ENCODE measurements at regions not wholly inside any gene's neighbourhood (a gene's known extent, or its start where the extent isn't known, plus 50 kb on each side); places are given as distances from the start of the nearest gene placed in this dataset.

GRCh38 chr1:78797108-78797781, 147.6 kb downstream of the IFI44 start:
- DNase-seq = no peak

GRCh38 chr1:78799926-78800325, 150.3 kb downstream of the IFI44 start:
- DNase-seq = no peak

GRCh38 chr1:78814176-78814575, 164.5 kb downstream of the IFI44 start:
- DNase-seq = no peak

GRCh38 chr1:78825561-78825960, 175.9 kb downstream of the IFI44 start:
- DNase-seq = no peak

- DNase-seq = no peak
These were observed 176.9 kb downstream of the ADGRL4 start for GRCh38 chr1:78829644-78830043.

- no peak for DNase-seq
These were observed 176.2 kb downstream of the ADGRL4 start for GRCh38 chr1:78830321-78830720.

GRCh38 chr1:78831731-78832360, 174.7 kb downstream of the ADGRL4 start:
- no peak for DNase-seq

GRCh38 chr1:78833491-78833890, 173.0 kb downstream of the ADGRL4 start:
- no peak for DNase-seq

- no peak for DNase-seq
These were observed 172.3 kb downstream of the ADGRL4 start for GRCh38 chr1:78834201-78834741.

- DNase-seq = no peak
These were observed 169.8 kb downstream of the ADGRL4 start for GRCh38 chr1:78836726-78837125.

GRCh38 chr1:78839704-78840277, 166.7 kb downstream of the ADGRL4 start:
- DNase-seq = peak; percentile 8
